K562 (cell line): ENCODE measurements at regions not wholly inside any gene's neighbourhood (a gene's known extent, or its start where the extent isn't known, plus 50 kb on each side); places are given as distances from the start of the nearest gene placed in this dataset.

Experiments used
- ATAC-seq: fragments of 200-7000 bp; cut with Tn5 transposase; 3 replicates; pipeline ENCODE4 v1.9.1; 2020; ENCODE audit warnings: moderate library complexity
- BruUV-seq: library from RNA; stranded (reverse); fragments of 400-500 nt; replicated peaks from 2 replicates; lab custom pipeline; 2021; lab: Mats Ljungman, UMichigan
- CTCF ChIA-PET: fragments of 300-600 bp; formaldehyde crosslinking; extraction: SDS; loops from one replicate; lab custom pipeline; 2021; ENCODE audit warnings: low intra/inter-chr PET ratio; lab: Yijun Ruan, JAX
- POLR2A ChIA-PET: fragments of 300-600, 350-650 bp; sonication (Branson Sonifier 250); formaldehyde crosslinking; extraction: SDS; loops from one replicate; lab custom pipeline; 2021; ENCODE audit warnings: antibody characterized with exemption, inconsistent platforms; lab: Yijun Ruan, JAX
- DNase-seq, 4 experiments: peaks; one replicate each; pipeline versions ENCODE4 v3.0.0 to v3.0.0-alpha.2; 2011 to 2018; ENCODE audit warnings: low spot score in 3 of 4, mixed read lengths in 3 of 4; ENCODE audit errors: extremely low read depth in 1 of 4
- FAIRE-seq: peaks from 2 replicates; lab custom pipeline; 2011; peaks lifted over from hg19 to GRCh38; lab: Jason Lieb, UNC
- H2AFZ ChIP-seq: 2 replicates; pipeline ENCODE4 v1.6.0; 2011; ENCODE audit warnings: low read depth, low read length, control low read depth, inconsistent platforms
- H3K27ac ChIP-seq: fragments of 200-600 bp; 3 replicates; pipeline ENCODE4 v1.8.0; 2011; ENCODE audit warnings: low read depth, mild to moderate bottlenecking, control low read depth, inconsistent platforms, low read length, moderate library complexity, mixed read lengths; ENCODE audit errors: extremely low read depth
- H3K27me3 ChIP-seq, 2 experiments: fragments of 300-600 bp in 1 of 2; 2 replicates in 1 of 2; 3 replicates in 1 of 2; pipeline versions ENCODE4 v1.6.0 to v1.8.0; 2011; ENCODE audit warnings: inconsistent platforms in 2 of 2, low read length in 2 of 2, mild to moderate bottlenecking in 1 of 2, mixed read lengths in 1 of 2, moderate library complexity in 1 of 2; ENCODE audit not compliant: control insufficient read depth in 2 of 2, insufficient read depth in 2 of 2
- H3K36me3 ChIP-seq: fragments of 300-600 bp; 3 replicates; pipeline ENCODE4 v1.8.0; 2011; ENCODE audit warnings: mild to moderate bottlenecking, low read length, inconsistent platforms; ENCODE audit not compliant: control insufficient read depth, insufficient read depth
- H3K4me1 ChIP-seq, 2 experiments: fragments of 200-600 bp in 1 of 2; replicated peaks in 1 of 2; 2 replicates in 1 of 2; 3 replicates in 1 of 2; pipeline versions ENCODE4 v1.5.1 to v1.8.0; 2011; ENCODE audit warnings: inconsistent platforms in 2 of 2, low read length in 2 of 2, mild to moderate bottlenecking in 1 of 2, mixed read lengths in 1 of 2, moderate library complexity in 1 of 2; ENCODE audit not compliant: control insufficient read depth in 2 of 2, insufficient read depth in 2 of 2
- H3K4me2 ChIP-seq: 2 replicates; pipeline ENCODE4 v1.6.1; 2011; ENCODE audit warnings: low read length, control low read depth, inconsistent platforms, mixed read lengths; ENCODE audit not compliant: insufficient read depth
- H3K4me3 ChIP-seq: fragments of 200-600 bp; sonication (generic), shearing (Covaris generic); 2 replicates; pipeline ENCODE4 v1.5.1; 2016; ENCODE audit warnings: control low read depth, inconsistent platforms
- H3K79me2 ChIP-seq: fragments of 200-600 bp; 3 replicates; pipeline ENCODE4 v1.8.0; 2011; ENCODE audit warnings: low read length, inconsistent platforms; ENCODE audit not compliant: control insufficient read depth, insufficient read depth
- H3K9ac ChIP-seq, 2 experiments: 2 replicates each; pipeline versions ENCODE4 v1.6.0 to v1.6.1; 2011; ENCODE audit warnings: low read depth in 2 of 2, low read length in 2 of 2, control low read depth in 1 of 2, inconsistent platforms in 1 of 2, mild to moderate bottlenecking in 1 of 2, mixed read lengths in 1 of 2; ENCODE audit not compliant: insufficient read depth in 1 of 2
- H3K9me1 ChIP-seq: one replicate; pipeline ENCODE4 v1.6.0; 2011; ENCODE audit warnings: inconsistent platforms, mild to moderate bottlenecking, low read length, moderate library complexity; ENCODE audit not compliant: control insufficient read depth, insufficient read depth
- H3K9me3 ChIP-seq: replicated peaks from 2 replicates; pipeline ENCODE4 v1.5.1; 2011; ENCODE audit warnings: low read depth, low read length, inconsistent platforms; ENCODE audit not compliant: control insufficient read depth, insufficient read depth
- H4K20me1 ChIP-seq: replicated peaks from 2 replicates; pipeline ENCODE4 v1.6.1; 2011; ENCODE audit warnings: low read length, inconsistent platforms, mixed read lengths; ENCODE audit not compliant: control insufficient read depth, insufficient read depth
- ETV5 ChIP-seq: sonication (generic); formaldehyde crosslinking; IDR thresholded peaks from 2 replicates; pipeline ENCODE4 v1.4.0; 2020; ENCODE audit warnings: low read depth, mild to moderate bottlenecking, missing genetic modification reagents
- RBFOX2 ChIP-seq: fragments of 200-400 bp; formaldehyde crosslinking; IDR thresholded peaks from 2 replicates; pipeline ENCODE4 v1.6.1; 2017; ENCODE audit warnings: low read depth, mild to moderate bottlenecking, low read length, moderate library complexity
- SRSF7 ChIP-seq: fragments of 200-400 bp; formaldehyde crosslinking; optimal IDR thresholded peaks from 2 replicates; pipeline ENCODE3; 2017; ENCODE audit warnings: mild to moderate bottlenecking, low read depth, low read length
- TEAD4 ChIP-seq, 2 experiments: sonication (generic) in 1 of 2; formaldehyde crosslinking in 1 of 2; IDR thresholded peaks; 2 replicates each; pipeline versions ENCODE4 v1.6.1 to v1.8.0; 2012 to 2022; ENCODE audit warnings: borderline replicate concordance in 1 of 2, inconsistent platforms in 1 of 2, low read length in 1 of 2, mild to moderate bottlenecking in 1 of 2, missing genetic modification reagents in 1 of 2
- ZNF766 ChIP-seq: fragments of 200-800 bp; sonication (Bioruptor generic); conservative IDR thresholded peaks from 2 replicates; pipeline ENCODE4 v1.6.1; 2016; ENCODE audit warnings: missing genetic modification characterization, missing compliant biosample characterization
- in situ Hi-C: fragments of 300-500 bp; cut with MboI; formaldehyde crosslinking; loops from 4 replicates; pipeline ENCODE4 v1.15.0; 2018; ENCODE audit warnings: inconsistent platforms, mixed read lengths
- intact Hi-C: fragments of 100-400 bp; cut with micrococcal nuclease; formaldehyde crosslinking; loops from 2 replicates; pipeline ENCODE4 v1.14.2; 2022
- TF ChIP-seq, protein P1 (sequence below): fragments of 450-650 bp; IDR thresholded peaks from 2 replicates; pipeline ENCODE4 v1.6.1; 2014; ENCODE audit warnings: low read depth, mild to moderate bottlenecking, moderate library complexity, borderline replicate concordance

GRCh38 chr2:163943403-163944346, 207.9 kb upstream of the FIGN start (continued):
- TF ChIP-seq TEAD4 (IDR thresholded peaks at IDR 0.05; ENCODE audit: low read length) (no peak), TEAD4 (CRISPR knock-in tag; IDR thresholded peaks at IDR 0.05; ENCODE audit: borderline replicate concordance) (no peak), RBFOX2 (no peak), SRSF7 (no peak)
- TF ChIP-seq, protein P1, sequence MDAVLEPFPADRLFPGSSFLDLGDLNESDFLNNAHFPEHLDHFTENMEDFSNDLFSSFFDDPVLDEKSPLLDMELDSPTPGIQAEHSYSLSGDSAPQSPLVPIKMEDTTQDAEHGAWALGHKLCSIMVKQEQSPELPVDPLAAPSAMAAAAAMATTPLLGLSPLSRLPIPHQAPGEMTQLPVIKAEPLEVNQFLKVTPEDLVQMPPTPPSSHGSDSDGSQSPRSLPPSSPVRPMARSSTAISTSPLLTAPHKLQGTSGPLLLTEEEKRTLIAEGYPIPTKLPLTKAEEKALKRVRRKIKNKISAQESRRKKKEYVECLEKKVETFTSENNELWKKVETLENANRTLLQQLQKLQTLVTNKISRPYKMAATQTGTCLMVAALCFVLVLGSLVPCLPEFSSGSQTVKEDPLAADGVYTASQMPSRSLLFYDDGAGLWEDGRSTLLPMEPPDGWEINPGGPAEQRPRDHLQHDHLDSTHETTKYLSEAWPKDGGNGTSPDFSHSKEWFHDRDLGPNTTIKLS: no peak

DNA sequence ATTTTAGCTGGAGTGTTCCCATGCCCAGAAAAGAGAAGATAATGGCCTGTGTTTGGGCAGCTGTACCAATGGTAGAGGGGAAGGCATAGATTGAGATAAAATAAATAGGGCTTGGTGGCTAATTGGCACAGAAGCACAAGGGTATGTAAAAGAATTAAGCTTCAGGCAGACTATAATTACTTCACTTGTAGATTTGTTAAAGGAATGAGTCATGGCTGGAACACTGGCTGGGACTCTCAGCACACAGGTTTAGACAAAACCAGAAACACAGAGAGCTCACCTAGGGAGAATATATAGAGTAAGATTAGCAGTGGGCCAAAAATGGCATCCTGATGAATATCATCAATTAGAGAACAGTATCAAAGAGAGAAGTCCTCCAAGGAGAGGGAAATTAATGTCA, 198.3 kb upstream of the FIGN start:
- H3K9me3 ChIP-seq: no peaks in the 10 kb centered on the region
- POLR2A ChIA-PET: no interaction called here
- H3K4me3 ChIP-seq: no peak overlapping the region
- BruUV-seq: no TSS peak
- CTCF ChIA-PET: no interaction called here
- FAIRE-seq (no peak), DNase-seq (no peak)
- no peaks in the 10 kb centered on the region for H3K36me3 ChIP-seq
- H3K4me1 ChIP-seq: no peaks in the 10 kb centered on the region
- H3K4me2 ChIP-seq: no peak overlapping the region
- no peaks in the 10 kb centered on the region for H3K9me1 ChIP-seq
- H2AFZ ChIP-seq: no peak overlapping the region
- no peak overlapping the region for H3K9ac ChIP-seq
- TF ChIP-seq ETV5 (CRISPR knock-in tag): no peak
- no peak for TF ChIP-seq ZNF766
- TF ChIP-seq, all 486 proteins: peak for 0
- Histone ChIP-seq H3K27ac (no peak overlapping the region), H3K27me3 (no peaks in the 10 kb centered on the region), H4K20me1 (no peaks in the 10 kb centered on the region), H3K79me2 (no peaks in the 10 kb centered on the region)
- in situ Hi-C loops: no loop called here
- intact Hi-C loops: no loop called here
- no peak for ATAC-seq
